Activated CD4-positive, alpha-beta T cell treated with anti-CD3 and anti-CD28 coated beads, Interleukin-2, amount 10 ng/mL, durations not matched to agents 24 days and 14 days (primary cell): ENCODE measurements at regions not wholly inside any gene's neighbourhood (a gene's known extent, or its start where the extent isn't known, plus 50 kb on each side); places are given as distances from the start of the nearest gene placed in this dataset.

Experiments
- DNase-seq: peaks from one replicate; pipeline ENCODE4 v3.0.0; 2022
- H3K27ac Mint-ChIP-seq: one replicate; pipeline ENCODE4 v1.8.0; 2022; ENCODE audit warnings: mild to moderate bottlenecking, mixed read lengths
- H3K27me3 Mint-ChIP-seq: one replicate; pipeline ENCODE4 v1.8.0; 2022; ENCODE audit warnings: mixed read lengths
- H3K36me3 Mint-ChIP-seq: one replicate; pipeline ENCODE4 v1.8.0; 2022; ENCODE audit warnings: low read depth, mild to moderate bottlenecking, mixed read lengths
- H3K4me1 Mint-ChIP-seq: one replicate; pipeline ENCODE4 v1.8.0; 2021; ENCODE audit warnings: mixed read lengths
- H3K4me3 Mint-ChIP-seq: one replicate; pipeline ENCODE4 v1.8.0; 2022; ENCODE audit warnings: mild to moderate bottlenecking, moderate library complexity, mixed read lengths
- H3K9me3 Mint-ChIP-seq: one replicate; pipeline ENCODE4 v1.8.0; 2021; ENCODE audit warnings: mixed read lengths
- intact Hi-C: fragments of 100-400 bp; cut with micrococcal nuclease; formaldehyde crosslinking; loops from one replicate; pipeline ENCODE4 v1.15.1; 2023

- Mint-ChIP-seq H3K27me3 (no peaks in the 10 kb centered on the region), H3K4me3 (no peak overlapping the region), H3K4me1 (no peaks in the 10 kb centered on the region), H3K27ac (no peak overlapping the region), H3K36me3 (no peaks in the 10 kb centered on the region), H3K9me3 (peaks cover 5% of the 10 kb centered on the region)
- no peak for DNase-seq
- intact Hi-C loops = no loop called here
Measured at GRCh38 chr2:125092276-125093009, 1067.4 kb downstream of the CNTNAP5 start.

DNA sequence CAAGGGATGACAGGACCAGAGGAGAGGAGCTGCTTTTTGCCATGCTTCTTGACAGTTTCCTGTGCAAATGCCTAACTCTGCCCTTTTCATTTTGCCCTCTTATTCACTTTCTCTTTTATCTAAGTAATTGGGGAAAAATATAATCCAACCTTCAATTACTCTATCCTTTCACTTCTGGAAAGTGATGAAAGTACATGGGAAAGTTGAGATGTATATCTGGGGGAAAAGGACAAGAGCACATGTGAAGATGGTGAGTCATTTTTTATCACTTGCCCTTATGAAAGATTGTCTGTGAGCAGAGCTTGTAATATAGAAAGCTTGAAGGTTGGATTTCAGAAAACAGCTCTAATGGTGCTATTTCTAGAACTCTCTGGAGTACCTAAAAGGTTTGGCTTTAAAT, 1070.7 kb downstream of the CNTNAP5 start:
- H3K36me3 Mint-ChIP-seq = no peaks in the 10 kb centered on the region
- no peak overlapping the region for H3K27ac Mint-ChIP-seq

DNA sequence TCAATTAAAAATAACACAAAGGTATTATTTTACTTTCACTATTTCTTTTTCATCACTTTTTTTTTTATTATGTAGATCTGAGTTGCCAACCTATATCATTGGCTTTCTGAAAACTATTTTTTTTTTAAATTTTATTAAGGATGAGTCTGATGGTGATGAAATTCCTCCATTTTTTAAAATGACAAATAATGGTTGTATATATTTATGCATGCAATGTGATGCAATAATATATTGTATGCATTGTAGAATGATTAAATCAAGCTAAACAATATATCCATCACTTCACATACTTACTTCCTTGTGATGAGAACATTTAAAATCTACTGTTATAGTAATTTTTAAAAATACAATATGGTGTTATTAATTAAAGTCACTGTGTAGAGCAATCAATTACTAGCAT, 1081.6 kb downstream of the CNTNAP5 start:
- no peaks in the 10 kb centered on the region for H3K4me1 Mint-ChIP-seq
- no peak overlapping the region for H3K4me3 Mint-ChIP-seq
- H3K27ac Mint-ChIP-seq = no peak overlapping the region
- no peaks in the 10 kb centered on the region for H3K9me3 Mint-ChIP-seq
- no peaks in the 10 kb centered on the region for H3K27me3 Mint-ChIP-seq
- H3K36me3 Mint-ChIP-seq = no peaks in the 10 kb centered on the region
- intact Hi-C loops = no loop called here
- no peak for DNase-seq

More for the DNA sequence above, 1070.7 kb downstream of the CNTNAP5 start:
- Mint-ChIP-seq H3K9me3 (peaks cover 3% of the 10 kb centered on the region), H3K4me3 (no peak overlapping the region), H3K27me3 (no peaks in the 10 kb centered on the region), H3K4me1 (no peaks in the 10 kb centered on the region)
- intact Hi-C loops = no loop called here
- no peak for DNase-seq

GRCh38 chr2:125107446-125107845, 1082.4 kb downstream of the CNTNAP5 start:
- Mint-ChIP-seq H3K27ac (no peak overlapping the region), H3K4me1 (no peaks in the 10 kb centered on the region), H3K27me3 (no peaks in the 10 kb centered on the region), H3K36me3 (no peaks in the 10 kb centered on the region), H3K9me3 (no peaks in the 10 kb centered on the region), H3K4me3 (no peak overlapping the region)
- DNase-seq = no peak
- intact Hi-C loops = no loop called here

- intact Hi-C loops = no loop called here
- DNase-seq = no peak
- no peak overlapping the region for H3K4me3 Mint-ChIP-seq
- H3K27me3 Mint-ChIP-seq = no peaks in the 10 kb centered on the region
- H3K4me1 Mint-ChIP-seq = no peaks in the 10 kb centered on the region
- H3K27ac Mint-ChIP-seq = no peak overlapping the region
- H3K36me3 Mint-ChIP-seq = no peaks in the 10 kb centered on the region
- no peaks in the 10 kb centered on the region for H3K9me3 Mint-ChIP-seq
Measured at GRCh38 chr2:125108251-125108650, 1083.2 kb downstream of the CNTNAP5 start.

DNA sequence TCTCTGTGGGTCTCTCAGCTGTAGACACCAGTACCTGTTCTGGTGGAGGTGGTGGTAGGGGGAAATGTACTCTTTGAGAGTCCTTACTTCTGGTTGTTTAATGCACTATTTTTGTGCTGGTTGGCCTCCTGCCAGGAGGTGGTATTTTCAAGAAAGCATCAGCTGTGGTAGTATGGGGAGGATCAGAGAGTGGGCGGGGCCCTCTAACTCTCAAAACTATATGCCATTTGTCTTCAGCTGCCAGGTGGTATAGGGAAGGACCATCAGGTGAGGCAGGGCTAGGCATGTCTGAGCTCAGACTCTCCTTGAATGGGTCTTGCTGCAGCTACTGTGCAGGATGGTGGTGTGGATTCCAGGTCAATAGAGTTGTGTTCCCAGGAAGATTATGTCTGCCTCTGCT, 1100.8 kb downstream of the CNTNAP5 start:
- DNase-seq = no peak
- no peak overlapping the region for H3K4me3 Mint-ChIP-seq
- peaks cover 4% of the 10 kb centered on the region for H3K9me3 Mint-ChIP-seq
- no peak overlapping the region for H3K27ac Mint-ChIP-seq
- no peaks in the 10 kb centered on the region for H3K36me3 Mint-ChIP-seq
- intact Hi-C loops = no loop called here
- no peaks in the 10 kb centered on the region for H3K27me3 Mint-ChIP-seq
- H3K4me1 Mint-ChIP-seq = no peaks in the 10 kb centered on the region

DNA sequence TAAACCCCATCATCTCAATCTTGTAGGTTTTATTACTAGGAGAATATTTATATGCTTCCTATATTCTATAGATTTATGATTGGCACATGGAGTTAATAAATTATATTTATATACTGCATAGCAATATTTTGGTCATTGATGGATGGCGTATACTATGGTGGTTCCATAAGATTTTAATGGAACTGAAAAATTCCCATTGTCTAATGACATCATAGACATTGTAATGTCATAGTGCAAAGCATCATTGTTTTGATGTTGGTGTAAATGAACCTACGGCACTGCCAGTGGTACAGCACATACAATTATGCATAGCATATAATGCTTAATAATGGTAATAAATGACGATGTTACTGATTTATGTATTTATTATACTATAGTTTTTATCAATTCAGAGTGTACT, 1135.9 kb downstream of the CNTNAP5 start:
- no peak overlapping the region for H3K4me3 Mint-ChIP-seq

GRCh38 chr2:125167152-125167551, 1142.1 kb downstream of the CNTNAP5 start:
- Mint-ChIP-seq H3K27me3 (no peaks in the 10 kb centered on the region), H3K27ac (no peak overlapping the region), H3K4me3 (no peak overlapping the region), H3K9me3 (peaks cover 9% of the 10 kb centered on the region), H3K4me1 (no peaks in the 10 kb centered on the region), H3K36me3 (no peaks in the 10 kb centered on the region)
- no peak for DNase-seq
- intact Hi-C loops = no loop called here

More for the DNA sequence above, 1135.9 kb downstream of the CNTNAP5 start:
- Mint-ChIP-seq H3K27ac (no peak overlapping the region), H3K4me1 (no peaks in the 10 kb centered on the region), H3K9me3 (peaks cover 4% of the 10 kb centered on the region), H3K36me3 (no peaks in the 10 kb centered on the region), H3K27me3 (no peaks in the 10 kb centered on the region)
- intact Hi-C loops = no loop called here
- DNase-seq = no peak

DNA sequence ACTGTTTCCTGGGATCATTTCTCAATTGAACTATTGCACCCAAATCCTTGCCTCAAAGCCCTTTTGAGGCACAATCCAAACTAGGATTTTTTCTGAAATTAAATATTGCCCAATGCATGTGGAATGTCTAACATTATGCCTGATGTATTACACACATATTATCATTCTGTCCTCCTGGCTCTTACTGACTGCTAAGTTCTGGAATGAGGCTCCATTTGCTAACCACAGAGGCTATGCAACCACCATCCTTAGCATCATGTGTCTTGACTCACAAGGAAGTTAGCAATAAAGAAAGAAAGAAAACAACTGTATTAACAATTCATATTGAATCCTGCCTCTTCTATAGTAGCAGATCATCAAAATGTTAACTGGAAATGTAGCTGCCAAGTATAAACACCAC, 1142.7 kb downstream of the CNTNAP5 start:
- peaks cover 5% of the 10 kb centered on the region for H3K9me3 Mint-ChIP-seq
- no peaks in the 10 kb centered on the region for H3K4me1 Mint-ChIP-seq
- H3K36me3 Mint-ChIP-seq = no peaks in the 10 kb centered on the region
- no peak for DNase-seq
- intact Hi-C loops = no loop called here
- H3K27me3 Mint-ChIP-seq = no peaks in the 10 kb centered on the region
- no peak overlapping the region for H3K27ac Mint-ChIP-seq
- no peak overlapping the region for H3K4me3 Mint-ChIP-seq

GRCh38 chr2:125168442-125168841, 1143.4 kb downstream of the CNTNAP5 start:
- DNase-seq = no peak
- Mint-ChIP-seq H3K9me3 (peaks cover 5% of the 10 kb centered on the region), H3K4me1 (no peaks in the 10 kb centered on the region), H3K27me3 (no peaks in the 10 kb centered on the region), H3K4me3 (no peak overlapping the region), H3K36me3 (no peaks in the 10 kb centered on the region), H3K27ac (no peak overlapping the region)
- intact Hi-C loops = no loop called here

- H3K36me3 Mint-ChIP-seq = no peaks in the 10 kb centered on the region
- no peak for DNase-seq
- H3K27me3 Mint-ChIP-seq = no peaks in the 10 kb centered on the region
- no peaks in the 10 kb centered on the region for H3K4me1 Mint-ChIP-seq
- no peak overlapping the region for H3K27ac Mint-ChIP-seq
- H3K9me3 Mint-ChIP-seq = peaks cover 5% of the 10 kb centered on the region
- intact Hi-C loops = no loop called here
- no peak overlapping the region for H3K4me3 Mint-ChIP-seq
Measured at GRCh38 chr2:125169022-125169763, 1144.1 kb downstream of the CNTNAP5 start.

GRCh38 chr2:125169764-125170146, 1144.7 kb downstream of the CNTNAP5 start:
- Mint-ChIP-seq H3K36me3 (no peaks in the 10 kb centered on the region), H3K4me3 (no peak overlapping the region), H3K27me3 (no peaks in the 10 kb centered on the region), H3K4me1 (no peaks in the 10 kb centered on the region), H3K9me3 (peaks cover 5% of the 10 kb centered on the region), H3K27ac (no peak overlapping the region)
- DNase-seq = no peak
- intact Hi-C loops = no loop called here

DNA sequence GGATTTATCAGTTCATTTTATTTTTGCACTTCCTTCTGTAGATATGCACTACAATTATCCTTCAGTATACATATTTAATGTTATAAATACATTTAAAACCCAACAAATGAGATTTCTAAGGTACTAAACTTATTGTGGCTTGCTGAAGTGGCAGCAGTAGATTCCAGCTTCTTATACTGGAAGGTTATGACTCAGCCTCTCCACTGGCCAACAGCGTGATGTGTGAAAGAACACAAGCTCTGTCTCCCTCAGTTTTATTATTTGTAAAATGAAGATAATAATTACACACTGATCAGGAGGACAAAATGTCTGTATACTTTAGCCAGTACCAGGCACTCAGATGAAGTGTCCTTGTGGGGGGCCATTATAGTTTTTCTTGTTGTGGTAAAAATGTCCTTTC, 1147.1 kb downstream of the CNTNAP5 start:
- peaks cover 5% of the 10 kb centered on the region for H3K9me3 Mint-ChIP-seq
- no peaks in the 10 kb centered on the region for H3K4me1 Mint-ChIP-seq
- H3K27ac Mint-ChIP-seq = no peak overlapping the region
- DNase-seq = no peak
- no peak overlapping the region for H3K4me3 Mint-ChIP-seq
- H3K27me3 Mint-ChIP-seq = no peaks in the 10 kb centered on the region
- no peaks in the 10 kb centered on the region for H3K36me3 Mint-ChIP-seq
- intact Hi-C loops = no loop called here

DNA sequence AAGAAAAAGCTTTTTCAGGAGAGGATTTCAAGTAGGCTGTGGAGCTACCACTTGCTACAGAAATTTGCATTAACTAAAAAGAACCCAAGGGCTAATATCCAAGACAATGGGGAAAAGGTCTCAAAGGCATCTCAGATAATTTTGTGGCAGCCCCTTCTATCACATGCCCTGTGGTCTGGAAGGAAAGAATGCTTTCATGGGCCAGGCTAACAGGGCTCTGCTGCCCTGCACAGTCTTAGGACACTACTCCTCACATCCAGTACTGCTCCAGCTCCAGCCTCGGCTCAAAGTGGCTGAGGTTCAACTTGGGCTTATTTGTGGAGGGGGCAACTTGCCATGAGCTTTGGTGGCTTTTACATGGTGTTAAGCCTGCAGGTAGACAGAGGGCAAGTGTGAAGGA, 1150.3 kb downstream of the CNTNAP5 start:
- no peaks in the 10 kb centered on the region for H3K4me1 Mint-ChIP-seq
- H3K9me3 Mint-ChIP-seq = no peaks in the 10 kb centered on the region
- no peaks in the 10 kb centered on the region for H3K27me3 Mint-ChIP-seq
- H3K27ac Mint-ChIP-seq = no peak overlapping the region
- no peak overlapping the region for H3K4me3 Mint-ChIP-seq
- intact Hi-C loops = no loop called here
- H3K36me3 Mint-ChIP-seq = no peaks in the 10 kb centered on the region
- no peak for DNase-seq
